ENCODE measurements at regions not wholly inside any gene's neighbourhood (a gene's known extent, or its start where the extent isn't known, plus 50 kb on each side); places are given as distances from the start of the nearest gene placed in this dataset.

GRCh38 chr15:96218623-96219455 is 111.7 kb upstream of the NR2F2 start:
- DNase-seq (ENCODE audit: low read depth): no peak
- in situ Hi-C loops (cut with HindIII; ENCODE audit: low pct_unique_long_range_greater_than_20kb, low sequenced_read_pairs): no loop called here

- in situ Hi-C loops (cut with HindIII; ENCODE audit: low pct_unique_long_range_greater_than_20kb, low sequenced_read_pairs): no loop called here
- no peak for DNase-seq (ENCODE audit: low read depth)
Observed at GRCh38 chr15:96219681-96220080, 110.8 kb upstream of the NR2F2 start.

GRCh38 chr15:96220657-96221056 is 109.8 kb upstream of the NR2F2 start:
- no peak for DNase-seq (ENCODE audit: low read depth)
- in situ Hi-C loops (cut with HindIII; ENCODE audit: low pct_unique_long_range_greater_than_20kb, low sequenced_read_pairs): no loop called here

GRCh38 chr15:96222981-96223380 is 107.5 kb upstream of the NR2F2 start:
- in situ Hi-C loops (cut with HindIII; ENCODE audit: low pct_unique_long_range_greater_than_20kb, low sequenced_read_pairs): no loop called here
- no peak for DNase-seq (ENCODE audit: low read depth)

- DNase-seq (ENCODE audit: low read depth): no peak
- in situ Hi-C loops (cut with HindIII; ENCODE audit: low pct_unique_long_range_greater_than_20kb, low sequenced_read_pairs): no loop called here
Observed at GRCh38 chr15:96223939-96224338, 106.6 kb upstream of the NR2F2 start.

- peak; percentile 72 for DNase-seq (ENCODE audit: low read depth)
- in situ Hi-C loops (cut with HindIII; ENCODE audit: low pct_unique_long_range_greater_than_20kb, low sequenced_read_pairs): no loop called here
Observed at GRCh38 chr15:96225642-96226259, 104.7 kb upstream of the NR2F2 start.

- DNase-seq (ENCODE audit: low read depth): peak; percentile 74
- in situ Hi-C loops (cut with HindIII; ENCODE audit: low pct_unique_long_range_greater_than_20kb, low sequenced_read_pairs): no loop called here
Observed at GRCh38 chr15:96230526-96231181, 99.8 kb upstream of the NR2F2 start.

- in situ Hi-C loops (cut with HindIII; ENCODE audit: low pct_unique_long_range_greater_than_20kb, low sequenced_read_pairs): no loop called here
- no peak for DNase-seq (ENCODE audit: low read depth)
Observed at GRCh38 chr15:96232335-96232734, 98.2 kb upstream of the NR2F2 start.

GRCh38 chr15:96234109-96234892 is 96.2 kb upstream of the NR2F2 start:
- in situ Hi-C loops (cut with HindIII; ENCODE audit: low pct_unique_long_range_greater_than_20kb, low sequenced_read_pairs): no loop called here
- DNase-seq (ENCODE audit: low read depth): no peak

GRCh38 chr15:96237002-96237401 is 93.5 kb upstream of the NR2F2 start:
- DNase-seq (ENCODE audit: low read depth): no peak
- in situ Hi-C loops (cut with HindIII; ENCODE audit: low pct_unique_long_range_greater_than_20kb, low sequenced_read_pairs): no loop called here

GRCh38 chr15:96242761-96243160 is 87.7 kb upstream of the NR2F2 start:
- no peak for DNase-seq (ENCODE audit: low read depth)
- in situ Hi-C loops (cut with HindIII; ENCODE audit: low pct_unique_long_range_greater_than_20kb, low sequenced_read_pairs): no loop called here

GRCh38 chr15:96243701-96244100 is 86.8 kb upstream of the NR2F2 start:
- in situ Hi-C loops (cut with HindIII; ENCODE audit: low pct_unique_long_range_greater_than_20kb, low sequenced_read_pairs): no loop called here
- no peak for DNase-seq (ENCODE audit: low read depth)

GRCh38 chr15:96245252-96245651 is 85.2 kb upstream of the NR2F2 start:
- DNase-seq (ENCODE audit: low read depth): no peak
- in situ Hi-C loops (cut with HindIII; ENCODE audit: low pct_unique_long_range_greater_than_20kb, low sequenced_read_pairs): no loop called here

- DNase-seq (ENCODE audit: low read depth): no peak
- in situ Hi-C loops (cut with HindIII; ENCODE audit: low pct_unique_long_range_greater_than_20kb, low sequenced_read_pairs): no loop called here
Observed at GRCh38 chr15:96246057-96246456, 84.4 kb upstream of the NR2F2 start.

GRCh38 chr15:96247621-96248305 is 82.7 kb upstream of the NR2F2 start:
- DNase-seq (ENCODE audit: low read depth): no peak
- in situ Hi-C loops (cut with HindIII; ENCODE audit: low pct_unique_long_range_greater_than_20kb, low sequenced_read_pairs): no loop called here

GRCh38 chr15:96252148-96252547 is 78.4 kb upstream of the NR2F2 start:
- in situ Hi-C loops (cut with HindIII; ENCODE audit: low pct_unique_long_range_greater_than_20kb, low sequenced_read_pairs): no loop called here
- DNase-seq (ENCODE audit: low read depth): peak; percentile 99

- DNase-seq (ENCODE audit: low read depth): no peak
- in situ Hi-C loops (cut with HindIII; ENCODE audit: low pct_unique_long_range_greater_than_20kb, low sequenced_read_pairs): no loop called here
Observed at GRCh38 chr15:96253006-96253747, 77.3 kb upstream of the NR2F2 start.

- no peak for DNase-seq (ENCODE audit: low read depth)
- in situ Hi-C loops (cut with HindIII; ENCODE audit: low pct_unique_long_range_greater_than_20kb, low sequenced_read_pairs): no loop called here
Observed at GRCh38 chr15:96254173-96254572, 76.3 kb upstream of the NR2F2 start.

All from Caki2 (cell line).